ENCODE measurements at regions not wholly inside any gene's neighbourhood (a gene's known extent, or its start where the extent isn't known, plus 50 kb on each side); places are given as distances from the start of the nearest gene placed in this dataset.

GRCh38 chr4:134610956-134611355, 409.4 kb upstream of the PABPC4L start:
- Histone ChIP-seq H4K20me1 (ENCODE audit: insufficient read depth, low read length) (no peaks in the 10 kb centered on the region), H3K4me1 (ENCODE audit: insufficient read depth, low read length) (no peaks in the 10 kb centered on the region), H3K27ac (ENCODE audit: low read depth, low read length) (no peak overlapping the region), H3K27me3 (ENCODE audit: insufficient read depth, low read length) (no peaks in the 10 kb centered on the region), H3K79me2 (ENCODE audit: insufficient read depth, low read length) (no peaks in the 10 kb centered on the region), H3K4me2 (ENCODE audit: low read length) (no peak overlapping the region), H3K9ac (ENCODE audit: low read length) (no peak overlapping the region), H2AFZ (ENCODE audit: low read depth, low read length) (no peak overlapping the region), H3K9me3 (ENCODE audit: insufficient read depth, low read depth, low read length) (no peaks in the 10 kb centered on the region), H3K36me3 (ENCODE audit: insufficient read depth, low read length) (no peaks in the 10 kb centered on the region), H3K4me3 (ENCODE audit: insufficient read depth, low read depth, low read length) (no peak overlapping the region)
- Mint-ChIP-seq H3K36me3 (ENCODE audit: low read depth, unreplicated experiment) (no peaks in the 10 kb centered on the region), H3K9me3 (ENCODE audit: unreplicated experiment) (no peaks in the 10 kb centered on the region), H3K4me3 (ENCODE audit: unreplicated experiment) (no peak overlapping the region), H3K27me3 (ENCODE audit: low read depth, unreplicated experiment) (no peaks in the 10 kb centered on the region), H3K27ac (ENCODE audit: unreplicated experiment) (no peak overlapping the region), H3K4me1 (ENCODE audit: low read depth, unreplicated experiment) (no peaks in the 10 kb centered on the region)
- FAIRE-seq (no peak), DNase-seq (ENCODE audit: low read depth) (no peak)
- no peak for TF ChIP-seq EZH2 (IDR thresholded peaks at IDR 0.05; ENCODE audit: insufficient read depth, low read length)
- no peak for TF ChIP-seq CTCF (IDR thresholded peaks at IDR 0.05; ENCODE audit: insufficient read depth, low read depth, low read length)

DNA sequence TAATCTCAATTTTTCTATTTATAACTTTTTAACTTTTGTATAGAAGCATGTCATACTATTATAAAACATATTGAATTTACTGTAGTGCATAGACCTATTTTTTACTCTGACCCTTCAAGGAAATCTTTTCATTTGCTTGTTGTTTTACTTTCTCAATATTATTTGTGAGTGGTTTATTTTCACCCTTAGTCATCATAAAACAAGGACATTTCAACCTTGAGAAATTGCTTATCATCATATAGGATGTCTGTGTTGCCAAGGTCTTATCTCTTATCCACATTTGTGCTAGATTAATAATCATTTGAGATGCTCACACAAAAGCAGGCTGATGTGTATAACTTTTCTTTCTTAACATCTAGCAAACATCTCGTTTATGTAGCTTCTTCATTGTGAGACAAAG, 408.6 kb upstream of the PABPC4L start:
- DNase-seq (ENCODE audit: low read depth) (no peak), FAIRE-seq (no peak)
- no peaks in the 10 kb centered on the region for H3K4me1 Mint-ChIP-seq (ENCODE audit: low read depth, unreplicated experiment)
- Histone ChIP-seq H3K9me3 (ENCODE audit: insufficient read depth, low read depth, low read length) (no peaks in the 10 kb centered on the region), H3K27me3 (ENCODE audit: insufficient read depth, low read length) (no peaks in the 10 kb centered on the region), H3K27ac (ENCODE audit: low read depth, low read length) (no peak overlapping the region), H3K4me3 (ENCODE audit: insufficient read depth, low read depth, low read length) (no peak overlapping the region), H3K79me2 (ENCODE audit: insufficient read depth, low read length) (no peaks in the 10 kb centered on the region), H3K4me2 (ENCODE audit: low read length) (no peak overlapping the region), H2AFZ (ENCODE audit: low read depth, low read length) (no peak overlapping the region), H3K9ac (ENCODE audit: low read length) (no peak overlapping the region), H3K36me3 (ENCODE audit: insufficient read depth, low read length) (no peaks in the 10 kb centered on the region), H3K4me1 (ENCODE audit: insufficient read depth, low read length) (no peaks in the 10 kb centered on the region), H4K20me1 (ENCODE audit: insufficient read depth, low read length) (no peaks in the 10 kb centered on the region)
- H3K27ac Mint-ChIP-seq (ENCODE audit: unreplicated experiment) = no peak overlapping the region
- no peaks in the 10 kb centered on the region for H3K9me3 Mint-ChIP-seq (ENCODE audit: unreplicated experiment)
- H3K36me3 Mint-ChIP-seq (ENCODE audit: low read depth, unreplicated experiment) = no peaks in the 10 kb centered on the region
- H3K27me3 Mint-ChIP-seq (ENCODE audit: low read depth, unreplicated experiment) = no peaks in the 10 kb centered on the region
- no peak overlapping the region for H3K4me3 Mint-ChIP-seq (ENCODE audit: unreplicated experiment)
- no peak for TF ChIP-seq CTCF (IDR thresholded peaks at IDR 0.05; ENCODE audit: insufficient read depth, low read depth, low read length)

DNA sequence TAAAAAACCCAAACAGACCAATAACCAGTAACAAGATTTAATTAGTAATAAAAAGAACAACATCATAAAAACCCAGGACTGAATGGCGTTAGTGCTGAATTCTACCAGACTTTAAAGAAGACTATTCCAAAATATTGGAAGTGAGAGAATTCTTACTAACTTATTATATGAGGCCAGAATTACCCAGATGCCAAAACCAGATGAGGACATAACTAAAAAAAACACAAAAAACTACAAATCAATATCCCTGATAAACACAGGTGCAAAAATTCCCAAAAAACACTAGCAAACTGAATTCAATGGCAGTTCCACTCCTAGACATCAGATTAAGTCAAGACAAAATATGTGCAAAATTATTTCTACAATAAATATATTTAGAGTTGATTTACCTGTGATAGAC, 400.1 kb upstream of the PABPC4L start:
- Histone ChIP-seq H3K9me3 (ENCODE audit: insufficient read depth, low read depth, low read length) (no peaks in the 10 kb centered on the region), H3K9ac (ENCODE audit: low read length) (no peak overlapping the region), H3K36me3 (ENCODE audit: insufficient read depth, low read length) (no peaks in the 10 kb centered on the region), H2AFZ (ENCODE audit: low read depth, low read length) (no peak overlapping the region), H3K4me1 (ENCODE audit: insufficient read depth, low read length) (no peaks in the 10 kb centered on the region), H3K27ac (ENCODE audit: low read depth, low read length) (no peak overlapping the region), H3K27me3 (ENCODE audit: insufficient read depth, low read length) (no peaks in the 10 kb centered on the region), H3K4me3 (ENCODE audit: insufficient read depth, low read depth, low read length) (no peak overlapping the region), H3K4me2 (ENCODE audit: low read length) (no peak overlapping the region), H4K20me1 (ENCODE audit: insufficient read depth, low read length) (no peaks in the 10 kb centered on the region), H3K79me2 (ENCODE audit: insufficient read depth, low read length) (no peaks in the 10 kb centered on the region)
- FAIRE-seq = no peak
- TF ChIP-seq EZH2 (IDR thresholded peaks at IDR 0.05; ENCODE audit: insufficient read depth, low read length) (no peak), CTCF (IDR thresholded peaks at IDR 0.05; ENCODE audit: insufficient read depth, low read depth, low read length) (no peak)
- Mint-ChIP-seq H3K27ac (ENCODE audit: unreplicated experiment) (no peak overlapping the region), H3K4me3 (ENCODE audit: unreplicated experiment) (no peak overlapping the region), H3K4me1 (ENCODE audit: low read depth, unreplicated experiment) (no peaks in the 10 kb centered on the region), H3K9me3 (ENCODE audit: unreplicated experiment) (no peaks in the 10 kb centered on the region), H3K36me3 (ENCODE audit: low read depth, unreplicated experiment) (no peaks in the 10 kb centered on the region), H3K27me3 (ENCODE audit: low read depth, unreplicated experiment) (no peaks in the 10 kb centered on the region)
- no peak for DNase-seq (ENCODE audit: low read depth)

Data from astrocyte (in vitro differentiated cells and primary cell).